NCI-H446 (cell line): ENCODE measurements at regions not wholly inside any gene's neighbourhood (a gene's known extent, or its start where the extent isn't known, plus 50 kb on each side); places are given as distances from the start of the nearest gene placed in this dataset.
"Not testable (repeated sequence)": the region's sequence is repeated elsewhere in the genome, so short reads cannot be mapped to it uniquely, and the experiment has no call there.

Experiments used
- DNase-seq, 2 experiments: peaks; one replicate each; lab custom pipeline; 2025; lab: John Stamatoyannopoulos, UW

GRCh38 chr10:8790390-8790789 is 735.9 kb downstream of the GATA3 start:
- no peak for DNase-seq

DNA sequence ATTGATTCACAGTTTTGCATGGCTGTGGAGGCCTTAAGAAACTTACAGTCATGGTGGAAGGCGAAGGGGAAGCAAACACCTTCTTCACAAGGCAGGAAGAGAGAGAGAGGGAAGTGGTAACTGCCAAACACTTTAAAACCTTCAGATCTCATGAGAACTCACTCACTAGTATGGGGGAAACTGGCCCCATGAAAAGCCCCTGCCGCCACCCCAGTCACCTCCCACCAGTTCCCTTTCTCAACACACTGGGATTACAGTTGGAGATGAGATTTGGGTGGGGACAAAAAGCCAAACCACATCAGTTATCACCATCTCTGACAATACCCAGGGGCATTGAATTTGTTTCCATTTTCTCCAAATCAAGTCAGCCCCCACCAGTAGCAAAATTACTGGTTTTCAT is 740.4 kb downstream of the GATA3 start:
- no peak for DNase-seq

DNA sequence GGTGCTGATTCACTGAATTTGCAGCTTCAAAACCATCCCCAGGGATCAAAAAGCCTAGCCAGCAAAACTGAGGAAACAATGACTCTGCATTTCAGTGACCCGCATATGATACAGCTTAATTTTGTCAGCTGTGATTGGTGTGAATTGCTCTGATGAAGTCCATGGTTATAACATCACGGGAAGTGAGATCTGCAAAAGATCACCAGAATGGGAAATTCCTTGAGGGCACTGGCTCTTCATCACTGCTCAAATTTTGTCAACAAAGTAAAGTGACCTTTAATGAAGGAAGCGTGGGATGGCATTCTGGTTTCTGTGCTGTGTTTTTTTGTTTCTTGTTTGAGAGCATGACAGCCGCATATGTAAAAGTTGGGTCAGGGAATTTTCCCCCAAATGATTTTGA is 745.9 kb downstream of the GATA3 start:
- DNase-seq, result no peak

GRCh38 chr10:8803992-8804391 is 749.5 kb downstream of the GATA3 start:
- DNase-seq, result no peak

DNA sequence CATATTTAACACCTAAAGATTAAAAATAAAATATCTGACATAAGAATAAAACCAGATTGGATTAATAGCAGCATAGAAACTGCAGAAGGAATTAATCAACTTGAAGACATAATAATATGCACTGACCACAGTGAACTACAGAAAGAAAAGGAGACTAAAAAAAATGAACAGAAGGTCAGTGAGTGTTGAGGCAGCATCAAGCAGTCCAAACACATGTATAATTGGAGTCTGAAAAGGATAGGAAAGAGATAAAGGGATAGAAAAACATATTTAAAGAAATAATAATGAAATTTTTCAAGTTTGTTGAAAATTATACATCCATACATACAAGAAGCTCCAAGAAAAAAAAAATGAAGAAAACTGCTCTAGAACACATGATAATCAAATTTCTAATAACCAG is 756.2 kb downstream of the GATA3 start:
- no peak for DNase-seq

DNA sequence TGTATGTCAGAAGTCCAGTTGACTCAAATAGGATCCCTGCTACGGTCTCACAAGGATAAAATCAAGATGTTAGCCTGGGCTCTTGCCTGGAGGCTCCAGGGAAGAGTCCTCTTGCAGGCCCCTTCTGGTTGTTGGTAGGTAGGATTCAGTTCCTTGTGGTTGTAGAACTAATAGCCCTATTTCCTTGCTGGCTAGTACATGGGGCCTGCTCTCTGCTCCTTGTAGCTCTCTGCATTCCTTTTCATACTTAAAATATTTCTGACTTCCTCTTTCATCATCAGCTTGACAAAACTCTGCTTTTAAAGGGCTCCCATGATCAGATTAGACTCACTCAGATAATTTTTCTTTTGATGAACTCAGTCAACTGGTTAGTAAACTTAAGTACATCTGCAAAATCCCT is 756.7 kb downstream of the GATA3 start:
- DNase-seq, result no peak

DNA sequence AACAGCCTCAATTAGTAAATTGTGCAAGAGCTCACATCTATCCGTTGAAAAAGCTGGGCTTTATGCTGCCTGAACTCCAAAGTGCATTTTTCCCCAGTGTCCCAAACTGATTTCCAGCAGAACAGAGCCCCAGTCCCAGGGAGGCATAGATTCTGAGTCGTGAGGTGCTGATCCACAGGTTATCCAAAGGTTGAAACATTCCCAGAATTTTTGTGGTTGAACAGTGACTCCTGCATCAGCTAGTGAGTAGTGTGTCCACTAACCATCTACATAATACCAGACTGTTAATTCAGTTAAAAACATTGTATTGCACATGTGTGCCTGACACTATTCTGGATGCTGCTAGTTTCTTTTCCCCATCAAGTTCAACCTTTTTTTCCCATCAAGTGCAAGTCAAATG is 761.5 kb downstream of the GATA3 start:
- DNase-seq, result no peak

DNA sequence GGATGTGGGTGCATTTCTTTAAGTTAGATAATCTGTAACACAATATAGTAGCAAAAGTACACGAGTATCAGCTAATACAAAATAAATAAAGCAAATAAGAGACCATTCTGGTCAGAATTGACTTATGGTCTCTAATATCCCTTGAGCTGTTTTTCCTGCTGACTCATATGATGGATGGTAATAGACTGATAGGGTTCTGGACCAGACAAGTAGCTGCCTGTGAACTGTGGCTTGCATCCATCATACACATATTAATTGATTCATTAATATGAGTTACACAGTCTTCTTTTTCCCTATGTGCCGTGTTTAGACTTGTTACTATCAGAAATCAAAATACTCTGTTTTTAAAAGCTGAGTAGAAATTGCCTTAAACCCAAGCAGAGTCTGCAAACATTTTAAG is 762.8 kb downstream of the GATA3 start:
- DNase-seq, result no peak

- no peak for DNase-seq
Measured at GRCh38 chr10:8825611-8826010, 771.1 kb downstream of the GATA3 start.

DNA sequence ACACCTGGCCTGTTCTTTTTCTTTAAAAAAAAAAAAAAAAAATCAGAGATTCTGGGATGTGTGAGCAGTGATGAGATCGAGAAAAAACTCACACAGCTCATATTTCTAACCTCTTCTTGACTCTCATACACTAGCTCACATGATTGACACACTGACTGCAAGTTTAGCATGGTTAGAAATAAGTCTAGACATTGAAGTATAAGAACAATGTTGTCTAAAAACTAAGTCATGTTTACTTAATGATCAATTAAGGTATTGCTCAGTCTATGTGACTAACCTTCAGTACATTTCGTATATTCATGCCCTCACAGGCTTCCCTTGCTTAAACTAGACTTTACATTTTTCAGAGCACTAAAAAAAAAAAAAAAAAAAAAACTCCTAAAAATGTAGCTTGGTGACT is 775.1 kb downstream of the GATA3 start:
- DNase-seq, result no peak

DNA sequence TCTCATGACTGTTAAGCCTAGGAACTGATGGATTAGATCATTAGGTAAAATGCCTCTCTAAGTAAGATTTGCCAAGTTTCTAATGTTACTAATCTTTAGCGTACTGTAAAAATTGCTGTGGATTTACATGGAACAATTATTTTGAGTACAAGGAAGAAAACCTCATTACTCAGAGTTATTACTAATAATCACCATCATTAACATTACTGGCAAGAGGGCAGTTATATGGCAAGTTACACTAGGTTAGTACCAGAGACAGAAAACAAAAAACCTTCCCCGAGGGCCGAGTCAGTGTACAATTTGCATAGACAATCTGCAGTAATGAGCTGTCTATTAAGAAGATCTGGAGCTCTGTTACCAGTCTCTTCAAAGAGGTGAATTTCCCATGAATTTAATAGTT is 775.6 kb downstream of the GATA3 start:
- no peak for DNase-seq

- DNase-seq, result no peak
Measured at GRCh38 chr10:8830876-8831275, 776.4 kb downstream of the GATA3 start.

GRCh38 chr10:8835453-8836167 is 781.1 kb downstream of the GATA3 start:
- DNase-seq, result no peak

DNA sequence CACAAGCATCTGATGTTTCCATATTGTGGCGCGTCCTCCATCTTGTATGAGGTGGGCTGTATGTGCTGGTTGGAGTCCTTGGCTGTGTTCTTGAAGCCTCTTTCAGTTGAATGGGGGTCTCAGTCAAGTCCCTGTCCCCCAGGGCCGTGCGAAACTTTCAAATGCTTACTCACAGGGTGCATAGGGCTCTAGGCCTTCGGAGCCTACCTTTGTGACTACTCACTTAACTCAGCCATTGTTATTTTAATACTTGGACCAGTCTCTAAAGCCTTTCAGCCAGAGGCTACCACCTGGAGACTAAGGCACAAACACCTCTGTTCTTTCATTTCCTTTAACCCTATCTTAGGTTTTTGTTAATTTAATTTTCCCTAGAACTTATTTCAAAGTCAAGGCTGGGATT is 785.9 kb downstream of the GATA3 start:
- DNase-seq, result no peak

- DNase-seq, result no peak
Measured at GRCh38 chr10:8844141-8844540, 789.7 kb downstream of the GATA3 start.

- no peak for DNase-seq
Measured at GRCh38 chr10:8852546-8852945, 798.1 kb downstream of the GATA3 start.

- DNase-seq, result no peak
Measured at GRCh38 chr10:8853048-8853447, 798.6 kb downstream of the GATA3 start.

- not testable (repeated sequence) for DNase-seq
Measured at GRCh38 chr10:8868924-8869323, 814.4 kb downstream of the GATA3 start.

GRCh38 chr10:8873310-8873709 is 818.8 kb downstream of the GATA3 start:
- DNase-seq, result no peak

DNA sequence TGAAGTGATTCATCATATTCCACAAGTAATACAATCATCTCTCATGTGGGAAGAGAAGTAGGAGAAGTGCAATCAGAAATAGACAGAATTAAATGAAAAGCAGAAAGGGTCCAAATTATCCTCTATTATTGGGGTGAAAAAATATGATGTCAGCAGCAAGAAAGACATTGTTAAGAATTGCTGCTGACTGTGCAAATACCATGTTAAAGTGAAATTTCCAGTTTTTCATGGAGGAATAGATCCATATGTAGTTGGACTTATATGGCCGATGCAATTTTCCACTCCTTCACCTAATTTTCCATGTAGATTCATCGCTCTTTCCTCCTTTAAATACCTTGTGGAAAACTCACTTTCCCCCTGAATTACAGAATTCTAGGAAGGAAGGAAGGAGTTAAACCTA is 819.8 kb downstream of the GATA3 start:
- DNase-seq, result no peak

GRCh38 chr10:8874972-8875371 is 820.5 kb downstream of the GATA3 start:
- no peak for DNase-seq

- DNase-seq, result no peak
Measured at GRCh38 chr10:8876171-8876570, 821.7 kb downstream of the GATA3 start.

GRCh38 chr10:8889538-8889937 is 835.0 kb downstream of the GATA3 start:
- DNase-seq, result no peak

DNA sequence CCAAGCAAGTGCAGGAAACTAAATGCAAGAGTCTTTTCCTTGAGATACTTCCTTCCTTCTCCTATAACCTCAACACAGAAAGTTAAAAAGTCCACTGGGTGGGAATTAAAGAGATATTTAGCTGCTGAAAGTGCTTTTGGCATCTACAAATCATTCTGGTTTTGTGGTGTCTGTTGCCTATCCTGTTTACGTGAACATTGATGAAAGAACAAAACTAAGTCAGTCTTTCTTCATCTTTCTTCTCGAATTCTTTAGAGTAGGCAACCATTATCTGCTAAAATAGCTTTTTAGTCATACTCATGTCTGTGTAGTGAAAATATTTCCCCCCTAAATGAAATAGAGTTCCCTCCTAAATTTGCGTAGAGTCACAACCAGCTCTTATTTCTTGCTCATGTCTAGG is 838.6 kb downstream of the GATA3 start:
- no peak for DNase-seq

DNA sequence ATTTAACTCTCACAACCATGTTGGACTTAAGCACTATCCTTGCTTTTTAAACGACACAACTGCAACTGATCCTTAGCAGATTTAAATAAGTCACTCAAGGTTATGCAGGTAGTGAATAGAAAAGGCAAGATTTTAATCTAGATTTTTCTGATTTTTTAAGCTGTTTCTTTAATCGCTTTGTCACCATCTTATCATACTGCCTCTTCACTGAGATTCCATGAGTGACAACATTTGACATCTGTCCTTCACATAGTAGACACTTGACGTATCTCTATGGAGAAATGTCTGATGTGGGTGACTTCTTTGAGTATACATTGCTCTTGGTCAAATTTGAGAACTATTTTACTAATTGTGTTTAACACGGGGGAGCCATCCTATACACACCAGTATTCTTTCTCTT is 839.7 kb downstream of the GATA3 start:
- DNase-seq, result no peak
